HUES6 (cell line): ENCODE measurements at regions not wholly inside any gene's neighbourhood (a gene's known extent, or its start where the extent isn't known, plus 50 kb on each side); places are given as distances from the start of the nearest gene placed in this dataset.

ENCODE experiments used
- H3K27ac ChIP-seq: 2 replicates; pipeline ENCODE4 v1.7.0; 2013; ENCODE audit warnings: low read depth, mild to moderate bottlenecking, low read length, inconsistent platforms
- H3K27me3 ChIP-seq: 2 replicates; pipeline ENCODE4 v1.6.1; 2013; ENCODE audit warnings: low read length; ENCODE audit not compliant: control insufficient read depth, insufficient read depth
- H3K36me3 ChIP-seq: 2 replicates; pipeline ENCODE4 v1.6.1; 2013; ENCODE audit warnings: low read length; ENCODE audit not compliant: control insufficient read depth, insufficient read depth
- H3K4me1 ChIP-seq: 2 replicates; pipeline ENCODE4 v1.6.1; 2013; ENCODE audit warnings: low read length; ENCODE audit not compliant: control insufficient read depth, insufficient read depth
- H3K4me3 ChIP-seq: 2 replicates; pipeline ENCODE4 v1.5.1; 2013; ENCODE audit warnings: low read depth, low read length
- H3K9ac ChIP-seq: one replicate; pipeline ENCODE4 v1.6.1; 2013; ENCODE audit warnings: mild to moderate bottlenecking, low read length
- H3K9me3 ChIP-seq: 2 replicates; pipeline ENCODE4 v1.6.1; 2013; ENCODE audit warnings: low read depth, low read length; ENCODE audit not compliant: control insufficient read depth, insufficient read depth

- no peak overlapping the region for H3K27ac ChIP-seq
- no peaks in the 10 kb centered on the region for H3K27me3 ChIP-seq
- no peak overlapping the region for H3K9ac ChIP-seq
- H3K4me3 ChIP-seq: no peak overlapping the region
- 0 out of 2 replicates have a peak, but pooled peaks cover 5% of the 10 kb centered on the region for H3K4me1 ChIP-seq
- H3K9me3 ChIP-seq: peaks cover 8% of the 10 kb centered on the region; the same call in 1 of the 2 replicates
- no peaks in the 10 kb centered on the region for H3K36me3 ChIP-seq
These were observed 312.9 kb upstream of the TFPI start for GRCh38 chr2:187867165-187867564.

- H3K27ac ChIP-seq: no peak overlapping the region
These were observed 315.0 kb upstream of the TFPI start for GRCh38 chr2:187869195-187869594.

GRCh38 chr2:187871506-187871905, 317.3 kb upstream of the TFPI start:
- H3K4me1 ChIP-seq: no peaks in the 10 kb centered on the region
- H3K4me3 ChIP-seq: no peak overlapping the region
- H3K9me3 ChIP-seq: peaks cover 7% of the 10 kb centered on the region; the same call in 1 of the 2 replicates
- no peak overlapping the region for H3K27ac ChIP-seq
- no peaks in the 10 kb centered on the region for H3K27me3 ChIP-seq
- no peaks in the 10 kb centered on the region for H3K36me3 ChIP-seq
- H3K9ac ChIP-seq: no peak overlapping the region

More at GRCh38 chr2:187869195-187869594, 315.0 kb upstream of the TFPI start:
- Histone ChIP-seq H3K27me3 (no peaks in the 10 kb centered on the region), H3K9ac (no peak overlapping the region), H3K36me3 (no peaks in the 10 kb centered on the region), H3K4me3 (no peak overlapping the region), H3K4me1 (0 out of 2 replicates have a peak, but pooled peaks cover 5% of the 10 kb centered on the region), H3K9me3 (peaks cover 8% of the 10 kb centered on the region; the same call in 1 of the 2 replicates)

- no peaks in the 10 kb centered on the region for H3K9me3 ChIP-seq
- H3K27ac ChIP-seq: no peak overlapping the region
- H3K4me3 ChIP-seq: no peak overlapping the region
- no peaks in the 10 kb centered on the region for H3K4me1 ChIP-seq
- H3K27me3 ChIP-seq: no peaks in the 10 kb centered on the region
- no peaks in the 10 kb centered on the region for H3K36me3 ChIP-seq
- H3K9ac ChIP-seq: no peak overlapping the region
These were observed 318.9 kb upstream of the TFPI start for GRCh38 chr2:187873132-187873531.

- H3K4me1 ChIP-seq: peaks cover 10% of the 10 kb centered on the region
- no peaks in the 10 kb centered on the region for H3K27me3 ChIP-seq
- H3K27ac ChIP-seq: no peak overlapping the region
- H3K9me3 ChIP-seq: no peaks in the 10 kb centered on the region
- H3K9ac ChIP-seq: no peak overlapping the region
- no peak overlapping the region for H3K4me3 ChIP-seq
- H3K36me3 ChIP-seq: no peaks in the 10 kb centered on the region
These were observed 320.6 kb upstream of the TFPI start for GRCh38 chr2:187874786-187875185.

GRCh38 chr2:187875261-187876141, 321.3 kb upstream of the TFPI start:
- no peak overlapping the region for H3K9ac ChIP-seq
- no peak overlapping the region for H3K27ac ChIP-seq
- no peak overlapping the region for H3K4me3 ChIP-seq
- peaks cover 10% of the 10 kb centered on the region for H3K4me1 ChIP-seq
- H3K36me3 ChIP-seq: no peaks in the 10 kb centered on the region
- H3K9me3 ChIP-seq: no peaks in the 10 kb centered on the region
- H3K27me3 ChIP-seq: no peaks in the 10 kb centered on the region

- Histone ChIP-seq H3K9ac (no peak overlapping the region), H3K27ac (no peak overlapping the region), H3K27me3 (no peaks in the 10 kb centered on the region), H3K4me1 (peaks cover 10% of the 10 kb centered on the region), H3K36me3 (no peaks in the 10 kb centered on the region), H3K4me3 (no peak overlapping the region), H3K9me3 (no peaks in the 10 kb centered on the region)
These were observed 322.3 kb upstream of the TFPI start for GRCh38 chr2:187876554-187876953.

- Histone ChIP-seq H3K9ac (no peak overlapping the region), H3K9me3 (no peaks in the 10 kb centered on the region), H3K4me3 (no peak overlapping the region), H3K4me1 (peaks cover 10% of the 10 kb centered on the region), H3K36me3 (no peaks in the 10 kb centered on the region), H3K27ac (no peak overlapping the region), H3K27me3 (no peaks in the 10 kb centered on the region)
These were observed 323.2 kb upstream of the TFPI start for GRCh38 chr2:187877391-187877790.

GRCh38 chr2:187878112-187878511, 323.9 kb upstream of the TFPI start:
- Histone ChIP-seq H3K4me3 (no peak overlapping the region), H3K9me3 (no peaks in the 10 kb centered on the region), H3K4me1 (peaks cover 16% of the 10 kb centered on the region), H3K9ac (no peak overlapping the region), H3K36me3 (no peaks in the 10 kb centered on the region), H3K27ac (no peak overlapping the region), H3K27me3 (no peaks in the 10 kb centered on the region)

GRCh38 chr2:187879491-187879890, 325.3 kb upstream of the TFPI start:
- no peaks in the 10 kb centered on the region for H3K27me3 ChIP-seq
- H3K36me3 ChIP-seq: no peaks in the 10 kb centered on the region
- H3K4me3 ChIP-seq: no peak overlapping the region
- no peaks in the 10 kb centered on the region for H3K9me3 ChIP-seq
- no peak overlapping the region for H3K27ac ChIP-seq
- H3K9ac ChIP-seq: no peak overlapping the region
- H3K4me1 ChIP-seq: peaks cover 16% of the 10 kb centered on the region

- Histone ChIP-seq H3K9me3 (no peaks in the 10 kb centered on the region), H3K4me1 (peaks cover 12% of the 10 kb centered on the region; the same call in 1 of the 2 replicates), H3K36me3 (no peaks in the 10 kb centered on the region), H3K4me3 (no peak overlapping the region), H3K27me3 (no peaks in the 10 kb centered on the region), H3K27ac (no peak overlapping the region), H3K9ac (no peak overlapping the region)
These were observed 329.8 kb upstream of the TFPI start for GRCh38 chr2:187884003-187884402.
